ENCODE measurements at regions not wholly inside any gene's neighbourhood (a gene's known extent, or its start where the extent isn't known, plus 50 kb on each side); places are given as distances from the start of the nearest gene placed in this dataset.
"Not testable (repeated sequence)": the region's sequence is repeated elsewhere in the genome, so short reads cannot be mapped to it uniquely, and the experiment has no call there.

- DNase-seq: no peak
Measured at GRCh38 chr7:19623676-19624075, 85.2 kb downstream of the POLR1F start.

- DNase-seq: no peak
Measured at GRCh38 chr7:19621740-19622139, 87.1 kb downstream of the POLR1F start.

- no peak for DNase-seq
Measured at GRCh38 chr7:19620470-19620869, 88.4 kb downstream of the POLR1F start.

GRCh38 chr7:19619122-19619521 is 89.7 kb downstream of the POLR1F start:
- no peak for DNase-seq

GRCh38 chr7:19617901-19618300 is 90.9 kb downstream of the POLR1F start:
- no peak for DNase-seq

- no peak for DNase-seq
Measured at GRCh38 chr7:19610194-19610943, 98.5 kb downstream of the POLR1F start.

- DNase-seq: no peak
Measured at GRCh38 chr7:19589446-19589845, 119.4 kb downstream of the POLR1F start.

GRCh38 chr7:19587291-19587690 is 121.5 kb downstream of the POLR1F start:
- DNase-seq: no peak

GRCh38 chr7:19585761-19586160 is 123.1 kb downstream of the POLR1F start:
- DNase-seq: no peak

- DNase-seq: no peak
Measured at GRCh38 chr7:19575909-19576557, 132.8 kb downstream of the POLR1F start.

GRCh38 chr7:19574131-19574530 is 134.7 kb downstream of the POLR1F start:
- DNase-seq: no peak

- DNase-seq: no peak
Measured at GRCh38 chr7:19572566-19572965, 136.3 kb downstream of the POLR1F start.

- DNase-seq: no peak
Measured at GRCh38 chr7:19567011-19567410, 141.8 kb downstream of the POLR1F start.

- DNase-seq: no peak
Measured at GRCh38 chr7:19565602-19566001, 143.2 kb downstream of the POLR1F start.

- DNase-seq: no peak
Measured at GRCh38 chr7:19561121-19561805, 147.6 kb downstream of the POLR1F start.

- no peak for DNase-seq
Measured at GRCh38 chr7:19560111-19560883, 148.5 kb downstream of the POLR1F start.

- no peak for DNase-seq
Measured at GRCh38 chr7:19558527-19558926, 150.3 kb downstream of the POLR1F start.

GRCh38 chr7:19557726-19558465 is 150.9 kb downstream of the POLR1F start:
- DNase-seq: peak; percentile 34

- peak; percentile 39 for DNase-seq
Measured at GRCh38 chr7:19554581-19554980, 154.3 kb downstream of the POLR1F start.

GRCh38 chr7:19552576-19552975 is 156.3 kb downstream of the POLR1F start:
- DNase-seq: no peak

- not testable (repeated sequence) for DNase-seq
Measured at GRCh38 chr7:19549246-19549645, 159.6 kb downstream of the POLR1F start.

GRCh38 chr7:19537942-19538401 is 170.9 kb downstream of the POLR1F start:
- no peak for DNase-seq
